ENCODE measurements at regions not wholly inside any gene's neighbourhood (a gene's known extent, or its start where the extent isn't known, plus 50 kb on each side); places are given as distances from the start of the nearest gene placed in this dataset.

GRCh38 chr9:108793573-108793972, 62.2 kb downstream of the ACTL7B start:
- H3K27me3 ChIP-seq (ENCODE audit: insufficient read depth, low read length) = no peaks in the 10 kb centered on the region
- H2AK5ac ChIP-seq (ENCODE audit: low read length) = no peak overlapping the region
- H3K79me1 ChIP-seq (ENCODE audit: low read length) = no peaks in the 10 kb centered on the region
- no peak overlapping the region for H3K9ac ChIP-seq (ENCODE audit: low read length)
- no peak overlapping the region for H4K8ac ChIP-seq (ENCODE audit: low read depth, low read length)
- H2BK120ac ChIP-seq (ENCODE audit: insufficient read depth, low read length, poor library complexity) = no peak overlapping the region
- no peaks in the 10 kb centered on the region for H3K4me1 ChIP-seq (ENCODE audit: control insufficient read depth in 1 of 2, insufficient read depth in 2 of 2, low read length in 2 of 2)
- H3K23ac ChIP-seq (ENCODE audit: low read length) = no peak overlapping the region
- no peaks in the 10 kb centered on the region for H3K36me3 ChIP-seq (ENCODE audit: control insufficient read depth in 1 of 2, insufficient read depth in 2 of 2, low read length in 2 of 2)
- no peak overlapping the region for H2AFZ ChIP-seq (ENCODE audit: insufficient read depth, low read length, poor library complexity)
- H3K9me3 ChIP-seq (ENCODE audit: insufficient read depth, low read depth, low read length) = peaks cover 8% of the 10 kb centered on the region
- no peak overlapping the region for H3K4ac ChIP-seq (ENCODE audit: low read depth, low read length)
- no peak overlapping the region for H2BK12ac ChIP-seq (ENCODE audit: low read length)
- no peak overlapping the region for H3K4me2 ChIP-seq (ENCODE audit: low read length)
- no peak overlapping the region for H4K12ac ChIP-seq (ENCODE audit: low read depth, low read length)
- no peak overlapping the region for H3K27ac ChIP-seq (ENCODE audit: low read depth, low read length)
- H3K4me3 ChIP-seq (ENCODE audit: low read depth, low read length) = peak overlapping the region; percentile 40
- H3K18ac ChIP-seq (ENCODE audit: low read length) = no peak overlapping the region
- no peak overlapping the region for H2BK5ac ChIP-seq (ENCODE audit: low read depth, low read length, poor library complexity)
- no peak for DNase-seq
- WGBS (ENCODE audit: extremely low coverage, insufficient coverage, insufficient read length) = no CpG with 5 or more reads among the region's 4 CpGs
- H3K79me2 ChIP-seq (ENCODE audit: control insufficient read depth, insufficient read depth, low read length, poor library complexity) = no peaks in the 10 kb centered on the region
- H3K14ac ChIP-seq (ENCODE audit: low read length) = no peak overlapping the region
- H4K91ac ChIP-seq (ENCODE audit: low read depth, low read length) = no peak overlapping the region

- no peak overlapping the region for H4K12ac ChIP-seq (ENCODE audit: low read depth, low read length)
- no peak overlapping the region for H3K27ac ChIP-seq (ENCODE audit: low read depth, low read length)
- H2AFZ ChIP-seq (ENCODE audit: insufficient read depth, low read length, poor library complexity) = no peak overlapping the region
- no peak overlapping the region for H4K8ac ChIP-seq (ENCODE audit: low read depth, low read length)
- H3K4me1 ChIP-seq (ENCODE audit: control insufficient read depth in 1 of 2, insufficient read depth in 2 of 2, low read length in 2 of 2) = peaks cover 0 to 12% of the 10 kb centered on the region in 2 experiments
- no peak overlapping the region for H2AK5ac ChIP-seq (ENCODE audit: low read length)
- no peak overlapping the region for H3K9ac ChIP-seq (ENCODE audit: low read length)
- no peak overlapping the region for H2BK12ac ChIP-seq (ENCODE audit: low read length)
- no peak for DNase-seq
- no peak overlapping the region for H3K4ac ChIP-seq (ENCODE audit: low read depth, low read length)
- peaks cover 10% of the 10 kb centered on the region for H3K9me3 ChIP-seq (ENCODE audit: insufficient read depth, low read depth, low read length)
- peaks cover 2% of the 10 kb centered on the region for H3K79me1 ChIP-seq (ENCODE audit: low read length)
- H3K79me2 ChIP-seq (ENCODE audit: control insufficient read depth, insufficient read depth, low read length, poor library complexity) = no peaks in the 10 kb centered on the region
- no peak overlapping the region for H2BK120ac ChIP-seq (ENCODE audit: insufficient read depth, low read length, poor library complexity)
- H3K23ac ChIP-seq (ENCODE audit: low read length) = no peak overlapping the region
- no peak overlapping the region for H3K14ac ChIP-seq (ENCODE audit: low read length)
- no peak overlapping the region for H3K4me2 ChIP-seq (ENCODE audit: low read length)
- WGBS (ENCODE audit: extremely low coverage, insufficient coverage, insufficient read length) = no CpG with 5 or more reads among the region's 2 CpGs
- no peak overlapping the region for H4K91ac ChIP-seq (ENCODE audit: low read depth, low read length)
- no peak overlapping the region for H3K4me3 ChIP-seq (ENCODE audit: low read depth, low read length)
- H3K27me3 ChIP-seq (ENCODE audit: insufficient read depth, low read length) = no peaks in the 10 kb centered on the region
- no peaks in the 10 kb centered on the region for H3K36me3 ChIP-seq (ENCODE audit: control insufficient read depth in 1 of 2, insufficient read depth in 2 of 2, low read length in 2 of 2)
- no peak overlapping the region for H2BK5ac ChIP-seq (ENCODE audit: low read depth, low read length, poor library complexity)
- H3K18ac ChIP-seq (ENCODE audit: low read length) = no peak overlapping the region
Observed at GRCh38 chr9:108789742-108790141, 66.0 kb downstream of the ACTL7B start.

- H2BK5ac ChIP-seq (ENCODE audit: low read depth, low read length, poor library complexity) = no peak overlapping the region
- no peak overlapping the region for H3K23ac ChIP-seq (ENCODE audit: low read length)
- H3K4ac ChIP-seq (ENCODE audit: low read depth, low read length) = no peak overlapping the region
- peak overlapping the region; percentile 33 for H2BK120ac ChIP-seq (ENCODE audit: insufficient read depth, low read length, poor library complexity)
- H3K4me3 ChIP-seq (ENCODE audit: low read depth, low read length) = no peak overlapping the region
- H3K14ac ChIP-seq (ENCODE audit: low read length) = no peak overlapping the region
- H3K4me2 ChIP-seq (ENCODE audit: low read length) = peak overlapping the region; percentile 29
- peaks cover 3% of the 10 kb centered on the region for H3K9me3 ChIP-seq (ENCODE audit: insufficient read depth, low read depth, low read length)
- no peak for DNase-seq
- H3K27ac ChIP-seq (ENCODE audit: low read depth, low read length) = no peak overlapping the region
- H4K8ac ChIP-seq (ENCODE audit: low read depth, low read length) = peak overlapping the region; percentile 22
- no peak overlapping the region for H3K18ac ChIP-seq (ENCODE audit: low read length)
- H2BK12ac ChIP-seq (ENCODE audit: low read length) = no peak overlapping the region
- no peak overlapping the region for H2AK5ac ChIP-seq (ENCODE audit: low read length)
- H3K4me1 ChIP-seq (ENCODE audit: control insufficient read depth in 1 of 2, insufficient read depth in 2 of 2, low read length in 2 of 2) = peaks cover 3 to 24% of the 10 kb centered on the region in 2 experiments
- H3K79me1 ChIP-seq (ENCODE audit: low read length) = peaks cover 3% of the 10 kb centered on the region
- peak overlapping the region; percentile 15 for H4K91ac ChIP-seq (ENCODE audit: low read depth, low read length)
- H4K12ac ChIP-seq (ENCODE audit: low read depth, low read length) = no peak overlapping the region
- H3K79me2 ChIP-seq (ENCODE audit: control insufficient read depth, insufficient read depth, low read length, poor library complexity) = no peaks in the 10 kb centered on the region
- H3K36me3 ChIP-seq (ENCODE audit: control insufficient read depth in 1 of 2, insufficient read depth in 2 of 2, low read length in 2 of 2) = no peaks in the 10 kb centered on the region
- no peaks in the 10 kb centered on the region for H3K27me3 ChIP-seq (ENCODE audit: insufficient read depth, low read length)
- no peak overlapping the region for H3K9ac ChIP-seq (ENCODE audit: low read length)
- WGBS (ENCODE audit: extremely low coverage, insufficient coverage, insufficient read length) = no CpG with 5 or more reads among the region's 7 CpGs
- H2AFZ ChIP-seq (ENCODE audit: insufficient read depth, low read length, poor library complexity) = no peak overlapping the region
Observed at GRCh38 chr9:108787690-108788048, 68.1 kb downstream of the ACTL7B start.

- H3K4me2 ChIP-seq (ENCODE audit: low read length) = peak overlapping the region; percentile 31
- no peaks in the 10 kb centered on the region for H3K27me3 ChIP-seq (ENCODE audit: insufficient read depth, low read length)
- H2BK12ac ChIP-seq (ENCODE audit: low read length) = no peak overlapping the region
- no peak overlapping the region for H3K27ac ChIP-seq (ENCODE audit: low read depth, low read length)
- H3K23ac ChIP-seq (ENCODE audit: low read length) = no peak overlapping the region
- no peaks in the 10 kb centered on the region for H3K36me3 ChIP-seq (ENCODE audit: control insufficient read depth in 1 of 2, insufficient read depth in 2 of 2, low read length in 2 of 2)
- H2BK120ac ChIP-seq (ENCODE audit: insufficient read depth, low read length, poor library complexity) = peak overlapping the region; percentile 33
- H3K18ac ChIP-seq (ENCODE audit: low read length) = no peak overlapping the region
- H3K4me3 ChIP-seq (ENCODE audit: low read depth, low read length) = no peak overlapping the region
- no peak overlapping the region for H2AFZ ChIP-seq (ENCODE audit: insufficient read depth, low read length, poor library complexity)
- H3K79me2 ChIP-seq (ENCODE audit: control insufficient read depth, insufficient read depth, low read length, poor library complexity) = no peaks in the 10 kb centered on the region
- H3K79me1 ChIP-seq (ENCODE audit: low read length) = peaks cover 3% of the 10 kb centered on the region
- H2BK5ac ChIP-seq (ENCODE audit: low read depth, low read length, poor library complexity) = no peak overlapping the region
- no peak overlapping the region for H3K9ac ChIP-seq (ENCODE audit: low read length)
- no peak overlapping the region for H4K91ac ChIP-seq (ENCODE audit: low read depth, low read length)
- H4K12ac ChIP-seq (ENCODE audit: low read depth, low read length) = no peak overlapping the region
- H3K4me1 ChIP-seq (ENCODE audit: control insufficient read depth in 1 of 2, insufficient read depth in 2 of 2, low read length in 2 of 2) = peaks cover 3 to 24% of the 10 kb centered on the region in 2 experiments
- no peak overlapping the region for H2AK5ac ChIP-seq (ENCODE audit: low read length)
- no peak overlapping the region for H3K4ac ChIP-seq (ENCODE audit: low read depth, low read length)
- no peak overlapping the region for H4K8ac ChIP-seq (ENCODE audit: low read depth, low read length)
- no peak for DNase-seq
- peaks cover 2% of the 10 kb centered on the region for H3K9me3 ChIP-seq (ENCODE audit: insufficient read depth, low read depth, low read length)
- H3K14ac ChIP-seq (ENCODE audit: low read length) = no peak overlapping the region
- no CpG with 5 or more reads among the region's 5 CpGs for WGBS (ENCODE audit: extremely low coverage, insufficient coverage, insufficient read length)
Observed at GRCh38 chr9:108786901-108787689, 68.7 kb downstream of the ACTL7B start.
